A673 (cell line): ENCODE measurements at regions not wholly inside any gene's neighbourhood (a gene's known extent, or its start where the extent isn't known, plus 50 kb on each side); places are given as distances from the start of the nearest gene placed in this dataset.

Source experiments
- CTCF ChIP-seq: fragments of 300-800, 200-600 bp; sonication (generic); conservative IDR thresholded peaks from 2 replicates; pipeline ENCODE4 v1.5.1; 2017; ENCODE audit warnings: low read depth, mild to moderate bottlenecking, antibody characterized with exemption, low read length, moderate library complexity, mixed read lengths
- EZH2 ChIP-seq: fragments of 200-600 bp; sonication (generic); IDR thresholded peaks from 2 replicates; pipeline ENCODE4 v1.6.1; 2017; ENCODE audit warnings: borderline replicate concordance, low read depth, mild to moderate bottlenecking, mixed read lengths, antibody characterized with exemption, low read length; ENCODE audit not compliant: poor library complexity, severe bottlenecking

DNA sequence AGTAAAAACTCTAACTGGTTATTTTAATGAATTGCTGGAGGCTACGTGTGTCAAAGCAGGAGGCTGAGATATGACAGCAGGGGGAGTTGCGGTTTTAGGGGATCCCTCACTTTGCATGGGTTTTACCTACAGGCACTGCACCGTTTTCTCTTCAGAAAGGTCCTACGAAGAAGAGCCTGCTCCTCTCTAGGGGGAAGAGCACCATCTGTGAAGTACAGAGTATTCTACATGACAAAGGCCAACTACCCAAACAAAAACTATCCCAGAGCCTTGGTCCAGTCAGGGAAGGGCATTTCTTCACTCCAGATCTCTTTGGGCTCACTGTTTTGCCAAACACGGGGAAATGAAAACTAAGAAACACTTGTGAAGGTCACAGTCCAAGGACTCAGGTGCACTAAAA lies 696.7 kb upstream of the SOX11 start:
- TF ChIP-seq CTCF, result peak; percentile 43; the same call in 1 of the 2 replicates
- no peak for TF ChIP-seq EZH2
